GM10248 (cell line): ENCODE measurements at regions not wholly inside any gene's neighbourhood (a gene's known extent, or its start where the extent isn't known, plus 50 kb on each side); places are given as distances from the start of the nearest gene placed in this dataset.
"Not testable (repeated sequence)": the region's sequence is repeated elsewhere in the genome, so short reads cannot be mapped to it uniquely, and the experiment has no call there.

Source experiments
- CTCF ChIA-PET: fragments of 300-600 bp; sonication (Branson Sonifier 250); formaldehyde crosslinking; extraction: SDS; loops from one replicate; lab custom pipeline; 2021; ENCODE audit warnings: antibody characterized with exemption; lab: Yijun Ruan, JAX
- POLR2A ChIA-PET: fragments of 350-650 bp; sonication (Branson Sonifier 250); formaldehyde crosslinking; extraction: SDS; loops from one replicate; lab custom pipeline; 2020; ENCODE audit warnings: antibody characterized with exemption; lab: Yijun Ruan, JAX
- DNase-seq: peaks from one replicate; pipeline ENCODE4 v3.0.0; 2012; ENCODE audit errors: extremely low spot score
- TF ChIP-seq, protein P1 (sequence below): IDR thresholded peaks from 2 replicates; pipeline ENCODE4 v1.5.1; 2012; ENCODE audit warnings: mild to moderate bottlenecking, low read depth; ENCODE audit errors: extremely low read depth, missing control alignments, control extremely low read depth

DNA sequence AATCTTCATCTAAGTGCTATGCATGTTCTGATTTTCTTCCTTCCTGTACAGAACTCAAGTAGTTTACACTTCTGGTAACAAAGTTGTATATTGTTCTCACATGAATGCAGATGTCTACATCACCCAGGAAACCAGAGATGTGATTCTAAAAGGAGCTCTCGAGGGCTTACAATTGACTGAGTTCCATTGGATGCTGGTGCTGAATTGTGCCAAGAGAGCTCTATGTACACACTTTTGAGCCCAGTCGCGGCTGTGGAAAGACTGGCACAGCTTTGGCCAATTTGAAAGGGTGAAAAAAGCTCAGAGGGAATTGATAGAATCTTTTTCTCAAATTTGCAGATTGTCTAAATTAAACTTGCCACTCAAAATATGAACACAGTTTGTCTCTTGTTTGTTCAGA, 340.7 kb downstream of the LMBRD1 start:
- ChIA-PET CTCF (interaction anchor here (0.9 to 1.9 kb wide), 3 partner anchors 10 to 12 kb away, joined by 3 to 6 read pairs (median 3); no protein-coding TSS in a partner anchor), POLR2A (no interaction called here)

DNA sequence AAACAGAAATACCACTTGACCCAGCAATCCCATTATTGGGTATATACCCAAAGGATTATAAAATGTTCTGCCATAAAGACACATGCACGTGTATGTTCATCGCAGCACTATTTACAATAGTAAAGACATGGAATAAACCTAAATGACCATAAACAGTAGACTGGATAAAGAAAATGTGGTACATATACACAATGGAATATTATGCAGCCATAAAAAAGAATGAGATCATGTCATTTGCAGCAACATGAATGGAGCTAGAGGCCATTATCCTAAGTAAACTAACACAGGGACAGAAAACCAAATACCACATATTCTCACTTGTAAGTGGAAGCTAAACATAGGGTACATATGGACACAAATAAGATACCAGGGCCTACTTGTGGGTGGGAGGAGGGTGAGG, 342.2 kb downstream of the LMBRD1 start:
- DNase-seq, POLR2A ChIA-PET: not testable (repeated sequence)
- CTCF ChIA-PET = interaction anchor here (1.9 kb wide), 1 partner anchor 13 kb away, joined by 6 read pairs; no protein-coding TSS in a partner anchor

More for the DNA sequence above, 340.7 kb downstream of the LMBRD1 start:
- TF ChIP-seq, protein P1, sequence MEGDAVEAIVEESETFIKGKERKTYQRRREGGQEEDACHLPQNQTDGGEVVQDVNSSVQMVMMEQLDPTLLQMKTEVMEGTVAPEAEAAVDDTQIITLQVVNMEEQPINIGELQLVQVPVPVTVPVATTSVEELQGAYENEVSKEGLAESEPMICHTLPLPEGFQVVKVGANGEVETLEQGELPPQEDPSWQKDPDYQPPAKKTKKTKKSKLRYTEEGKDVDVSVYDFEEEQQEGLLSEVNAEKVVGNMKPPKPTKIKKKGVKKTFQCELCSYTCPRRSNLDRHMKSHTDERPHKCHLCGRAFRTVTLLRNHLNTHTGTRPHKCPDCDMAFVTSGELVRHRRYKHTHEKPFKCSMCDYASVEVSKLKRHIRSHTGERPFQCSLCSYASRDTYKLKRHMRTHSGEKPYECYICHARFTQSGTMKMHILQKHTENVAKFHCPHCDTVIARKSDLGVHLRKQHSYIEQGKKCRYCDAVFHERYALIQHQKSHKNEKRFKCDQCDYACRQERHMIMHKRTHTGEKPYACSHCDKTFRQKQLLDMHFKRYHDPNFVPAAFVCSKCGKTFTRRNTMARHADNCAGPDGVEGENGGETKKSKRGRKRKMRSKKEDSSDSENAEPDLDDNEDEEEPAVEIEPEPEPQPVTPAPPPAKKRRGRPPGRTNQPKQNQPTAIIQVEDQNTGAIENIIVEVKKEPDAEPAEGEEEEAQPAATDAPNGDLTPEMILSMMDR = no peak
- no peak for DNase-seq

DNA sequence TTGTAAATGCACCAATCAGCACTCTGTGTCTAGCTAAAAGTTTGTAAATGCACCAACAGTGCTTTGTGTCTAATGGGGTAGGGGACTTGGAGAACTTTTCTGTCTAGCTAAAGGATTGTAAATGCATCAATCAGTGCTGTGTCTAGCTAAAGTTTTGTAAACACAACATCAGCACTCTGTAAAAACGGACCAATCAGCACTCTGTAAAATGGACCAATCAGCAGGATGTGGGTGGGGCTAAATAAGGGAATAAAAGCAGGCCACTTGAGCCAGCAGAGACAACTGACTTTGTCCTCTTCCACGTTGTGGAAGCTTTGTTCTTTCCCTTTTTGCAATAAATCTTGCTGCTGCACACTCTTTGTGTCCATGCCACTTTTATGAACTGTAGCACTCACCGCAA, 346.3 kb downstream of the LMBRD1 start:
- POLR2A ChIA-PET, DNase-seq: not testable (repeated sequence)
- CTCF ChIA-PET = interaction anchor here (0.7 to 1.2 kb wide), 2 partner anchors 9 to 14 kb away, joined by 3 read pairs; no protein-coding TSS in a partner anchor

DNA sequence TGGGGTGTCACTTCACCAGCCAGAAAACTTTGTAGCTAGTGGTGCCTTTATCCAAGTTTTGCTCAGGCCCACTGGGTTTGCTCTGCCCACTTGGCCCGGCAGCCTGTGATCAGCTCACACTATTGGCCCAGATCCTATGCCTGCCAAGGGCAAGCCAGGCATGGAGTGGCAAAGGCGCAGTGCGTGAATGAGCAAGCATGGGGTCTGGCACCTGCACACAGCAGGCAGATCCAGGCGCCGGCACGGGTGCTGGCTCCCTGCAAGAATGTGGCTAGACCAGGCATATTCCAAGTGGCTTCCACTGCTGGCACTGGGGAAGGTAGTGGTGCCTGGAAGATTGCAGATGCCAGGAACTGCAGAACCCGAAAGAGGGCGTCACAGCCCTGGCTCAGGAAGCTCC, 346.9 kb downstream of the LMBRD1 start:
- POLR2A ChIA-PET = no interaction called here
- CTCF ChIA-PET = interaction anchor here (0.7 to 1.2 kb wide), 2 partner anchors 10 to 13 kb away, joined by 3 read pairs; no protein-coding TSS in a partner anchor
- TF ChIP-seq, protein P1 = no peak
- DNase-seq = no peak
